Muscle of back (tissue), 3 donors: ENCODE measurements at regions not wholly inside any gene's neighbourhood (a gene's known extent, or its start where the extent isn't known, plus 50 kb on each side); places are given as distances from the start of the nearest gene placed in this dataset.

Experiments used
- DNase-seq, 3 donors: peaks; one replicate each; pipeline versions ENCODE4 v3.0.0 to v3.0.0-alpha.2; 2013

GRCh38 chr3:83738202-83738601, 1220.6 kb upstream of the CADM2 start:
- DNase-seq, result no peak

GRCh38 chr3:83740504-83740903, 1218.3 kb upstream of the CADM2 start:
- no peak for DNase-seq

GRCh38 chr3:83765956-83766355, 1192.8 kb upstream of the CADM2 start:
- peak; percentile 27 to 62 (median 52) for DNase-seq

DNA sequence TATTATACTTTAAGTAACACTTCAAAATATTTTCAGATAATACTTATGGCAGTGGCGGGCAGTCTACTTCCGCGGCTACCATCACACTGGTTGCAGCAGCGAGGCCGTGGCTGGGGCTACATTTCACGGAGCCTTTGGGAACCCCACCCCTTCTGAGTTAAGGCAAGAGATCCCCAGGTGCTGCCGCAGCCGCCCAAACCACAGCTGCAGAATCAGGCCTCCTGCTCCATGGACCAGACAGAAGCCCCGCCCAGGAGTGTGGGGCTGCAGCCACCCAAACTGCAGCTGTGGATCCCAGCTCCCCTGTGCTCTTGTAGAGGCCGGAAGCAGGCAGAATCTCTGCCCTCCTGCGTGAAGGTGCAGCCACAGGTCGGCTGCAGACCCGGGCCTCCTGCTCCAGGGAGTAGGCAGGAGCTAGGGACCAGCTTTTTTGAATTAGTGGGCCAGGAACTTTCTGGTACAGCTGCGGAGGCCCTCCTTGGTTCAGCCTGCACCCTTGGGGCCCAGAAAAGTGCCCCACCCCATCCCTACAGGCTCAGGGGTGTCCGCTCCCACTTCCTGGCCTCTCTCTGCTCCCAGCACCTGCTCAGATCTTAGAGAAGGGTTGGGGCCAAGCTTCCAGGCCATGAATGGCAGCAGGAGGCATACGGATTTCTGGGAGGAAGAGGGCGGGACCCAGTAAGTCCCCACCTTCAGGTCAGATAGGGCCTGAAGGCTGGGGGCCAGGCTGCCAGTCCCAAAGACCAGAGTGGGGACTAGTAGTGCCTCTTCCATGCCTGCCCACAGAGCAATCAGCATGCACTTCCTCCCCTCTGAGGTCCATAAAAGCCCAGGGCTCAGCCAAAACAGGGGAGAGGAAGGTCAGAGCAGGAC, 1188.8 kb upstream of the CADM2 start:
- no peak for DNase-seq

DNA sequence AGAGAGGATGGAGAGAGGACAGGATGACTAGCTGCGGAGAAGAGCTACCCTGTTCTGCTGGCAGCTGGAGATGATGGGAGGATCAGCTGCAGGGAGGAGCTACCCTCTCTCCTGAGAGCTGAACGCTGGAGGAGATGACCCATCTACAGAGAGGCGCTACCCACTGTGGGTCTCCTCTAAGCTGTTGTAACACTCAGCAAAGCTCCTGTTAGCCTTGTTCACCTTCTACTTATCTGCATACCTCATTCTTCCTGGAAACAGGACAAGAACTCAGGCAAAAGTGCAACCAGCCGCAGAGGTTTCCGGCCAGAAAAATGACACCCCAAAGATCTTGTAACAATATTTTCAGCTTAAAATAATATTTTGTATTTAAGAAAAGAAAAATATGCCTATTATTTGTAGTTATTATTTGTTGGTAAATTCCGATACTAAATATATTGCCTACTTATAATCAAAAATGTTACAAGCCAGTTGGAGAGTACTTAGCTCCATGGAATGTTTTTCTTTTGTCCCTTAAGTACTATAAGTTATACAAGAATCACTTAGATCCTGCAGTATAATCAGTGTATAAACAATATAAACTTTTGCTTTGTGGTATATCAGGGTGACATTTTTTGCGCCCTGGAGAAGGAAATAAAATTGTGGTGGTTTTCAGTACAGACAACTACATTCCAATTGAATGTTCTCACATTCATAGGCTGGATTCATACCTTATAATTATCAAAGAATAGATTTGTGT, 1188.0 kb upstream of the CADM2 start:
- DNase-seq, result no peak

GRCh38 chr3:83802801-83803200, 1156.0 kb upstream of the CADM2 start:
- no peak for DNase-seq

DNA sequence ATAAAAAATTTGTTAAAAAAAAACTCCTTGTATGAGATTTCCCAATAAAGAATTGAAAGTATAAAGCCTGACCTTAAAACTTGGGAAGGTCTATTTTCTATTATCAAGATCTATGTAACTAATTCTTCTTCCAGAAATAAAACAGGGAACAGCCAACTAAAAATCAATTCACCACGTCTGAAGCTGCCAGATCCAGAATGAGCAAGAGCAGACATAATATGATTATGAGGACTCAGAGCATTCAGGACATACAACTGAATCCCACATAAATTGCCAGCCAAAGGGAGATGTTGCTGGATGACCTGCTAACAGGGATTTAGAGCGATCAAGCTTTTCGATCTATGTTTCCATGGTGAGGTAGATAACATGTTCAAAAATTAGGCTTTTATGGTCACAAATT, 1151.3 kb upstream of the CADM2 start:
- DNase-seq, result peak in 2 of 3 donors; percentile 10 to 15

DNA sequence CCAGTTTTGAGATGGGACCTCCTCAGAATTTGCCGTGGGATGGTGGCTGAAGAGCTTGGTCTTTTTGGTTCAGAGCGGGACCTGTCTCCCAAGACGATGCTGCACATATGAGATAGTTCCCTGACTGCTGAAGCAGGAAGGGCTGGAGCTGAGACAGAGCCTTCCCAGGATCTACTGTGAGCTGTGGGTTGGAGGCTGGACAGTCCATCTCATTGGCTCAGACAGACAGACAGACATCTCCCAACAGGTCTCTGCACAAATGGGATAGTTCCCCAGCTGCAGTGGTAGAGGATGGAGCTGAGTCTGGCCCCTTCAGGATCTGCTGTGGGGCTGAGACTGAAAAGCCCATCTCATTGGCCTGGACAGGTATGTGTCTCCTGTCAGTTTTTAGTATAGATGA, 1145.6 kb upstream of the CADM2 start:
- DNase-seq, result no peak

DNA sequence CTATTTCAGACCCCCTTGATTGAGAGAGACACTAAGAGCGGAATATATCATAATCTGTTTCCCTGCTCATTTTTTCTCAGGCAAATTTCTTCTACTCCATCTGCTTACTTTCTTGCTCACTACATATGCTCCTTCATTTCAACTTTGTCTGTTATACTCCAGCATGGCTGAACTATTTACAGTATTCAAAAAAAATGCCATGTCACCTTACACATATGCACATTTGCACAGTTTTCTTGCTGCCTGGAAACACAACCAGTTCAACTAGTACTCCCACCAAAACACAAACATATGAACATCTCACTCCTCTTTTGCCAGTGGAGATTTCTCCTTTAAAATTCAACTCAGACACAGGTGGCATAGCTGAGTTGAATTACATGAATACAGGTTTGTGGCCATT, 1142.1 kb upstream of the CADM2 start:
- DNase-seq, result no peak

GRCh38 chr3:83821506-83821905, 1137.3 kb upstream of the CADM2 start:
- no peak for DNase-seq

DNA sequence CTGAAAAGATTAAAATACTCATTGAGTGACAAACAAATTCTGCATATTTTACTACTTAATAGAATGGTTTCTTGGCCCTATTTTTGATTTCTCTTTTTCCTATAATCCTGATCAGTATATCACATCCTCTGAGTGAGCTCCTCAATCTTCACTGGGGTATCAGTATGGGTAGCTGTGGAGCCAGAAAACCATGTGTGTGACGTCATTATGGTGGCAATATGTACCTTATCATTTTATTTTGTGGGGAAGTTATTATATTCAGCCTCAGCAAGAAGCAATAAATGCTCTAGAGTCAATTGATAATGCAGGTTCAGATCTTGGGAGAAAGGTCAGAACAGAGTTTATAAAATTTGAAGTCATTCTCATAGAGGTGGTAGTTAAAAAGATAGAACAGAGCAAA, 1135.7 kb upstream of the CADM2 start:
- no peak for DNase-seq

GRCh38 chr3:83835040-83835439, 1123.7 kb upstream of the CADM2 start:
- no peak for DNase-seq

- no peak for DNase-seq
Measured at GRCh38 chr3:83842511-83842910, 1116.3 kb upstream of the CADM2 start.

GRCh38 chr3:83843716-83844115, 1115.1 kb upstream of the CADM2 start:
- no peak for DNase-seq

GRCh38 chr3:83849106-83849730, 1109.6 kb upstream of the CADM2 start:
- DNase-seq, result no peak

DNA sequence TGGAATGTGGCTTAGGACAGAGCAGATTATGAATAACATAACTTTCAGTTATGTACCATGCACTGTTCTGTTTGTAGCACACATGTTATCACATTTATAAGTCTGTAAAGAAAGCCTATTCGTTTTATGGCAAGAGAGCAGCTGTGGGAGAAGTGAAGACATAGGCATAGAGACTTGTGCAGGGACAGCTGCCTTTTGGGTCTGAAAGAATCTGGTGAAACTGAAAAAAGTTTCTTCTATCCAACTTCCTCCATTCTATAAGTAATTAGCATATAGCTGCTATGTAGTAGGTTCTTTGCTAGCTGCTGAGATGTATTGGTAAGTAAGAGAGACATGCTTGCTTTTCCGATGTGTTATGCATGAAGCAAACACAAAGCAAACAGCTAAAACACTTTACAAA, 1095.4 kb upstream of the CADM2 start:
- no peak for DNase-seq

GRCh38 chr3:83868909-83869567, 1089.8 kb upstream of the CADM2 start:
- DNase-seq, result peak in 1 of 3 donors; percentile 14

DNA sequence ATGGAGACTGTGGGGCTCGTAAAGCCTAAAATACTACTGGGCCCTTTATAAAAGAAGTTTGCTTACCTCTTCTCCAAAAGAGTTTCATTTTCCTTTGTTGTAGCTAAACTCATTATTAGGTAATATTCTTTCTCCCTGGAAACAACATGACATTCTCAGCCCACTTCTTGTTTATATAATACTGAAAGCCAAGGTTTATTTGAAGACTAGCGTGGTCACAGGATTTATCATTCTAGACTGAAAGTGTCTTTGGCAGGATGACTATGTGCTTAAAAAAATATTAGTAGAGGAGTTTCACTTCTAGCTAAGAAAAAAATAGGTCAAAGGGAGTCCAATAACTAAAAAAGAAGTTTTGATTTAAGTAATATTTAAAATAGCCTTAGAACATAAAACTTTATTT, 1085.2 kb upstream of the CADM2 start:
- DNase-seq, result no peak

GRCh38 chr3:83877910-83878309, 1080.9 kb upstream of the CADM2 start:
- peak; percentile 43 to 81 (median 56) for DNase-seq

DNA sequence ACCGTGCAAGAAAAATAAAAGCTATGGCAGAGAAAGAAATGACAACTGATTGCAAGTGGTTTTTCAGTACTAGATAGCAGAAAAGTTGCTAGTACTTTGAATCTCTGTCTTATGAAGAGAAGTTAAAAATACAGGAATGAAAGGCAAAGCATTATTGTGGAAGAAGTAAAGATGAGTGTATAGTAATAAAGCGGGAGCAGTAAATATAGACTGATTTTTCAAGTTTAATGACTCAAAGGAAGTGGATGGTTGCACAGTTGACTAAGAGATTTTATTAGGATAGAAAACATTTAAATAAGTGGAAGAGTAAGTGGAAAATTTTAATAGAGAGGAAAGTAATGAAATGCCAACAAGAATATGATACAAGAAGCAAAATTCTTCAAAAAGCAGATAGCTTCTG, 1076.1 kb upstream of the CADM2 start:
- DNase-seq, result no peak

- DNase-seq, result no peak
Measured at GRCh38 chr3:83890039-83890762, 1068.6 kb upstream of the CADM2 start.

GRCh38 chr3:83890763-83891135, 1068.0 kb upstream of the CADM2 start:
- DNase-seq, result no peak
